Uterus (tissue), 2 donors: ENCODE measurements at regions not wholly inside any gene's neighbourhood (a gene's known extent, or its start where the extent isn't known, plus 50 kb on each side); places are given as distances from the start of the nearest gene placed in this dataset.

ENCODE experiments used
- CTCF ChIP-seq, 4 experiments: fragments of 200-600 bp in 2 of 4; fragments of 450-650 bp in 2 of 4; sonication (generic) in 2 of 4; IDR thresholded peaks; one replicate each; pipeline ENCODE4 v1.5.1; 2016 to 2019; ENCODE audit warnings: antibody characterized with exemption in 4 of 4, mild to moderate bottlenecking in 2 of 4, moderate library complexity in 1 of 4
- POLR2A ChIP-seq, 2 donors: fragments of 450-650 bp; IDR thresholded peaks; one replicate each; pipeline ENCODE4 v1.6.1; 2016; ENCODE audit warnings: antibody characterized with exemption in 2 of 2, mild to moderate bottlenecking in 1 of 2, moderate library complexity in 1 of 2

GRCh38 chr6:21946298-21946783 is 350.5 kb downstream of the PRL start:
- TF ChIP-seq CTCF (IDR thresholded peaks at IDR 0.05) (no peak), POLR2A (IDR thresholded peaks at IDR 0.05) (no peak)
